Stimulated activated CD8-positive, alpha-beta memory T cell treated with anti-CD3 and anti-CD28 coated beads, Interleukin-15, amount 100 ng/mL, for 24 hours (primary cell): ENCODE measurements at regions not wholly inside any gene's neighbourhood (a gene's known extent, or its start where the extent isn't known, plus 50 kb on each side); places are given as distances from the start of the nearest gene placed in this dataset.
"Not testable (repeated sequence)": the region's sequence is repeated elsewhere in the genome, so short reads cannot be mapped to it uniquely, and the experiment has no call there.

ENCODE experiments used
- DNase-seq: peaks from one replicate; pipeline ENCODE4 v3.0.0-alpha.2; 2020; ENCODE audit warnings: low read depth

- no peak for DNase-seq
Observed at GRCh38 chr10:64115471-64115870, 594.3 kb downstream of the REEP3 start.

- DNase-seq = no peak
Observed at GRCh38 chr10:64115908-64116643, 594.9 kb downstream of the REEP3 start.

- DNase-seq = no peak
Observed at GRCh38 chr10:64116707-64117106, 595.5 kb downstream of the REEP3 start.

- DNase-seq = no peak
Observed at GRCh38 chr10:64118736-64119135, 597.5 kb downstream of the REEP3 start.

- DNase-seq = not testable (repeated sequence)
Observed at GRCh38 chr10:64120301-64120980, 599.2 kb downstream of the REEP3 start.

GRCh38 chr10:64130152-64130551 is 609.0 kb downstream of the REEP3 start:
- no peak for DNase-seq

GRCh38 chr10:64134676-64135075 is 613.5 kb downstream of the REEP3 start:
- no peak for DNase-seq

GRCh38 chr10:64142395-64142794 is 621.2 kb downstream of the REEP3 start:
- no peak for DNase-seq

GRCh38 chr10:64148607-64149006 is 627.4 kb downstream of the REEP3 start:
- DNase-seq = no peak

- DNase-seq = no peak
Observed at GRCh38 chr10:64156166-64156565, 635.0 kb downstream of the REEP3 start.

- DNase-seq = no peak
Observed at GRCh38 chr10:64158551-64158950, 637.4 kb downstream of the REEP3 start.

GRCh38 chr10:64159910-64160872 is 639.0 kb downstream of the REEP3 start:
- DNase-seq = no peak

GRCh38 chr10:64170791-64171190 is 649.6 kb downstream of the REEP3 start:
- DNase-seq = no peak

- no peak for DNase-seq
Observed at GRCh38 chr10:64173826-64174225, 652.6 kb downstream of the REEP3 start.

- no peak for DNase-seq
Observed at GRCh38 chr10:64174666-64175255, 653.6 kb downstream of the REEP3 start.

GRCh38 chr10:64175271-64175962 is 654.2 kb downstream of the REEP3 start:
- no peak for DNase-seq

GRCh38 chr10:64182671-64183070 is 661.5 kb downstream of the REEP3 start:
- DNase-seq = no peak

GRCh38 chr10:64191286-64191685 is 670.1 kb downstream of the REEP3 start:
- DNase-seq = no peak

GRCh38 chr10:64196638-64197315 is 675.6 kb downstream of the REEP3 start:
- DNase-seq = no peak

- no peak for DNase-seq
Observed at GRCh38 chr10:64201936-64202335, 680.7 kb downstream of the REEP3 start.

GRCh38 chr10:64204504-64204903 is 683.3 kb downstream of the REEP3 start:
- DNase-seq = not testable (repeated sequence)
